NCI-H187 (cell line): ENCODE measurements at regions not wholly inside any gene's neighbourhood (a gene's known extent, or its start where the extent isn't known, plus 50 kb on each side); places are given as distances from the start of the nearest gene placed in this dataset.

Experiments
- DNase-seq, 2 experiments: peaks; one replicate each; lab custom pipeline; 2025; lab: John Stamatoyannopoulos, UW

- DNase-seq = no peak
Measured at GRCh38 chr15:36356466-36356865, 223.0 kb upstream of the CDIN1 start.

- DNase-seq = no peak
Measured at GRCh38 chr15:36356978-36357601, 222.3 kb upstream of the CDIN1 start.

- DNase-seq = no peak
Measured at GRCh38 chr15:36358094-36358493, 221.3 kb upstream of the CDIN1 start.

- no peak for DNase-seq
Measured at GRCh38 chr15:36358523-36358922, 220.9 kb upstream of the CDIN1 start.

- DNase-seq = no peak
Measured at GRCh38 chr15:36359286-36359685, 220.1 kb upstream of the CDIN1 start.

GRCh38 chr15:36361351-36361870 lies 218.0 kb upstream of the CDIN1 start:
- no peak for DNase-seq

GRCh38 chr15:36362509-36362915 lies 216.9 kb upstream of the CDIN1 start:
- DNase-seq = no peak

- DNase-seq = no peak
Measured at GRCh38 chr15:36363335-36363734, 216.1 kb upstream of the CDIN1 start.

GRCh38 chr15:36364377-36364776 lies 215.0 kb upstream of the CDIN1 start:
- no peak for DNase-seq

- no peak for DNase-seq
Measured at GRCh38 chr15:36365963-36366362, 213.5 kb upstream of the CDIN1 start.

- DNase-seq = no peak
Measured at GRCh38 chr15:36370051-36370730, 209.2 kb upstream of the CDIN1 start.

- no peak for DNase-seq
Measured at GRCh38 chr15:36370731-36371112, 208.7 kb upstream of the CDIN1 start.

- DNase-seq = no peak
Measured at GRCh38 chr15:36371509-36371908, 207.9 kb upstream of the CDIN1 start.

- no peak for DNase-seq
Measured at GRCh38 chr15:36372968-36373367, 206.5 kb upstream of the CDIN1 start.

- DNase-seq = no peak
Measured at GRCh38 chr15:36373550-36373949, 205.9 kb upstream of the CDIN1 start.

GRCh38 chr15:36389107-36389506 lies 190.3 kb upstream of the CDIN1 start:
- DNase-seq = no peak

GRCh38 chr15:36390491-36390890 lies 188.9 kb upstream of the CDIN1 start:
- DNase-seq = no peak

GRCh38 chr15:36392676-36393266 lies 186.7 kb upstream of the CDIN1 start:
- no peak for DNase-seq

- DNase-seq = no peak
Measured at GRCh38 chr15:36398212-36398611, 181.2 kb upstream of the CDIN1 start.

- DNase-seq = no peak
Measured at GRCh38 chr15:36399276-36399675, 180.2 kb upstream of the CDIN1 start.

GRCh38 chr15:36400936-36401585 lies 178.4 kb upstream of the CDIN1 start:
- DNase-seq = no peak

GRCh38 chr15:36401586-36401966 lies 177.8 kb upstream of the CDIN1 start:
- DNase-seq = no peak

GRCh38 chr15:36403351-36403750 lies 176.1 kb upstream of the CDIN1 start:
- DNase-seq = no peak
